HAP-1 (cell line): ENCODE measurements at regions not wholly inside any gene's neighbourhood (a gene's known extent, or its start where the extent isn't known, plus 50 kb on each side); places are given as distances from the start of the nearest gene placed in this dataset.

Experiments used
- DNase-seq, 2 experiments: peaks; one replicate each; pipeline ENCODE4 v3.0.0-alpha.2; 2016 to 2020; ENCODE audit warnings: low spot score in 2 of 2
- H3K27me3 ChIP-seq: fragments of 250-450 bp; sonication (Bioruptor Pico); 2 replicates; pipeline ENCODE4 v1.5.1; 2020; ENCODE audit warnings: low read depth, mild to moderate bottlenecking, moderate library complexity
- H3K36me3 ChIP-seq: fragments of 250-450 bp; sonication (Bioruptor Pico); replicated peaks from 2 replicates; pipeline ENCODE4 v1.5.1; 2020; ENCODE audit warnings: mild to moderate bottlenecking
- H3K4me1 ChIP-seq: fragments of 250-450 bp; sonication (Bioruptor Pico); 2 replicates; pipeline ENCODE4 v1.5.1; 2020; ENCODE audit warnings: mild to moderate bottlenecking
- H3K4me3 ChIP-seq: fragments of 250-450 bp; sonication (Bioruptor Pico); 2 replicates; pipeline ENCODE4 v1.5.1; 2020; ENCODE audit warnings: mild to moderate bottlenecking, moderate library complexity
- H3K9me3 ChIP-seq: fragments of 250-450 bp; sonication (Bioruptor Pico); 2 replicates; pipeline ENCODE4 v1.5.1; 2020; ENCODE audit warnings: mild to moderate bottlenecking, moderate library complexity
- in situ Hi-C: fragments of 300-500 bp; cut with MboI; formaldehyde crosslinking; loops from 3 replicates; pipeline ENCODE4 v1.14.3; 2020; ENCODE audit warnings: low sequenced_read_pairs, inconsistent platforms, mixed read lengths

DNA sequence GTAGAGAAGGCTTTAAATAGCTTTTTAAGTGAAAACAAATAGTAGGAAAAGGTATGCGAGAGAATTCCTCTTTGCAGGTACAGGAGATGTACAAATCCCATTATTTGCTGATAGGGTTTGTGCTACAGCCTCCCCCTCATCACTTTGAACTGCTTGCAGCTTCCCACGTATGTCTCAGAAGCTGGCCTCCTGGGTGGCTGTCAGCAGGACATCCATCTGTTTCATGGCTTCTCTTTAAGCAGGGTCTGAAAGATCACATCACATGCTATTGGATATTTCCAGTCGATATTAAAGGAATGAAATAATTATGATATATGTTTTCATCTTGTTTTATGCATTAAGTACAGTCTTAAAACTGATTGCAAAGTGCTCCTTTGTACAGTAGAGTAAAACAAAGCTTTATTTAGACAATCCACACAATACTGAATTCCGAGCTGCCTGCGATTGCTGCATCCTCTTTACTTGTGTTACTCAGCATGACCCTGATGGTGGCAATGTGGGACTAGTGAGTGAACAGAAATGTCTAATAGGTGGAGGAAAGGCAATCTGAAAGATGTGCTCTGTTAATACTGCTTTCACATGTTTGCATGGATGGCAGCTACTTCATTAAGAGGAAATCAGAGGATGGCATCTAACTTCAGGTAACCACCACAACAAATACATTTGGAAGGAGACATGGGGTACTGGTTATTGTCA is 930.6 kb upstream of the SEMA6D start:
- Histone ChIP-seq H3K9me3 (no peaks in the 10 kb centered on the region; the same call in 1 of the 2 replicates), H3K4me1 (no peaks in the 10 kb centered on the region), H3K27me3 (no peaks in the 10 kb centered on the region), H3K36me3 (no peaks in the 10 kb centered on the region), H3K4me3 (no peak overlapping the region)
- in situ Hi-C loops = no loop called here
- DNase-seq = no peak

GRCh38 chr15:46795685-46796084 is 921.6 kb upstream of the SEMA6D start:
- in situ Hi-C loops = no loop called here
- no peaks in the 10 kb centered on the region for H3K27me3 ChIP-seq
- no peak overlapping the region for H3K4me3 ChIP-seq
- H3K4me1 ChIP-seq = no peaks in the 10 kb centered on the region
- peaks cover 2% of the 10 kb centered on the region; the same call in 1 of the 2 replicates for H3K9me3 ChIP-seq
- DNase-seq = no peak
- H3K36me3 ChIP-seq = no peaks in the 10 kb centered on the region

GRCh38 chr15:46808834-46809233 is 908.5 kb upstream of the SEMA6D start:
- in situ Hi-C loops = no loop called here
- Histone ChIP-seq H3K9me3 (no peaks in the 10 kb centered on the region), H3K36me3 (no peaks in the 10 kb centered on the region), H3K27me3 (no peaks in the 10 kb centered on the region), H3K4me3 (no peak overlapping the region), H3K4me1 (no peaks in the 10 kb centered on the region)
- no peak for DNase-seq

- no peaks in the 10 kb centered on the region for H3K36me3 ChIP-seq
- in situ Hi-C loops = no loop called here
- no peaks in the 10 kb centered on the region for H3K27me3 ChIP-seq
- H3K9me3 ChIP-seq = no peaks in the 10 kb centered on the region
- no peak for DNase-seq
- H3K4me1 ChIP-seq = no peaks in the 10 kb centered on the region
- H3K4me3 ChIP-seq = no peak overlapping the region
Measured at GRCh38 chr15:46815240-46815639, 902.1 kb upstream of the SEMA6D start.

DNA sequence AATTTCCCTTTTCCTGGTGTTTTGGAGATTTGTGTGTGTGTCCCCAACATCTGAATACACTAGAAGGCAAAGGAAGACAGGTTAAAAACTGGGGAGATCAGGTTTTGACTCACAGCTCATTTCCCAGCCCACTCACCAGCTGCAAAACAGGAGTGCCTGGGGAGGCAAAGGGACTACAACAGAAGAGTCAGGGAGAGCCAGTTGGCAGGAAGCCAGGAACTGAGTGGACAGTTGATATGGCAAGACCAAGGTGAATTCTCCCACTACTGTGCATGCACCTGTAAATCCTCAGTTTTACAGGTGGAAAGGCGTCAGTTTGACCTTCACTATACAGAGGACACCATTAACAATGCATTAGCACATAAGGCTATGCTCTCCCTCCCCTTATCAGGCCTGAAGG is 901.5 kb upstream of the SEMA6D start:
- Histone ChIP-seq H3K4me3 (no peak overlapping the region), H3K4me1 (no peaks in the 10 kb centered on the region), H3K9me3 (no peaks in the 10 kb centered on the region), H3K36me3 (no peaks in the 10 kb centered on the region), H3K27me3 (no peaks in the 10 kb centered on the region)
- in situ Hi-C loops = no loop called here
- DNase-seq = no peak

GRCh38 chr15:46848704-46849103 is 868.6 kb upstream of the SEMA6D start:
- H3K4me1 ChIP-seq = no peaks in the 10 kb centered on the region
- no peaks in the 10 kb centered on the region for H3K27me3 ChIP-seq
- H3K4me3 ChIP-seq = no peak overlapping the region
- H3K9me3 ChIP-seq = no peaks in the 10 kb centered on the region; the same call in 1 of the 2 replicates
- in situ Hi-C loops = no loop called here
- no peak for DNase-seq
- H3K36me3 ChIP-seq = no peaks in the 10 kb centered on the region

DNA sequence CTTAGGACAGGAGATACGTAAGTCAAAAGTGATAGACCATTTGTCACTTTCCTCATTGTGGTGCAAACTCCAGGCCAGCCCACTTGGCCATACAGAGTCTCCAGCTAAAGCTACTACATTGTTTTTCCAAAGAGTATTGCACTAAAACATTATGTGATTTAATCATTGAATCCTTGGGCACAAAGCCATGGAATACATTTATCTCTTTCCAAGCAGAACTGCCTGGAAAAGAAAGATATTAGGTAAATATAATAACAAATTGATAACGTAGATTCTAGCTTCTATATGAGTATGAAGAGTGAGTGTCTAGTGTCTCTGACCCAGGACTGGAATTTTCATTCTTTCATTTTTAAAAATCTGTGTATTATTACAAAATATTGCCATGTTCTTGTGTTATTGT is 863.7 kb upstream of the SEMA6D start:
- H3K4me3 ChIP-seq = no peak overlapping the region
- 0 out of 2 replicates have a peak, but pooled peaks cover 2% of the 10 kb centered on the region for H3K9me3 ChIP-seq
- no peaks in the 10 kb centered on the region for H3K27me3 ChIP-seq
- H3K4me1 ChIP-seq = no peaks in the 10 kb centered on the region
- in situ Hi-C loops = no loop called here
- DNase-seq = no peak
- H3K36me3 ChIP-seq = no peaks in the 10 kb centered on the region

GRCh38 chr15:46854564-46854963 is 862.7 kb upstream of the SEMA6D start:
- no peak for DNase-seq
- 0 out of 2 replicates have a peak, but pooled peaks cover 2% of the 10 kb centered on the region for H3K9me3 ChIP-seq
- no peaks in the 10 kb centered on the region for H3K27me3 ChIP-seq
- no peaks in the 10 kb centered on the region for H3K36me3 ChIP-seq
- H3K4me1 ChIP-seq = no peaks in the 10 kb centered on the region
- H3K4me3 ChIP-seq = no peak overlapping the region
- in situ Hi-C loops = no loop called here

- Histone ChIP-seq H3K4me3 (no peak overlapping the region), H3K4me1 (no peaks in the 10 kb centered on the region), H3K36me3 (no peaks in the 10 kb centered on the region), H3K27me3 (no peaks in the 10 kb centered on the region), H3K9me3 (0 out of 2 replicates have a peak, but pooled peaks cover 2% of the 10 kb centered on the region)
- in situ Hi-C loops = no loop called here
- no peak for DNase-seq
Measured at GRCh38 chr15:46855388-46855787, 861.9 kb upstream of the SEMA6D start.

DNA sequence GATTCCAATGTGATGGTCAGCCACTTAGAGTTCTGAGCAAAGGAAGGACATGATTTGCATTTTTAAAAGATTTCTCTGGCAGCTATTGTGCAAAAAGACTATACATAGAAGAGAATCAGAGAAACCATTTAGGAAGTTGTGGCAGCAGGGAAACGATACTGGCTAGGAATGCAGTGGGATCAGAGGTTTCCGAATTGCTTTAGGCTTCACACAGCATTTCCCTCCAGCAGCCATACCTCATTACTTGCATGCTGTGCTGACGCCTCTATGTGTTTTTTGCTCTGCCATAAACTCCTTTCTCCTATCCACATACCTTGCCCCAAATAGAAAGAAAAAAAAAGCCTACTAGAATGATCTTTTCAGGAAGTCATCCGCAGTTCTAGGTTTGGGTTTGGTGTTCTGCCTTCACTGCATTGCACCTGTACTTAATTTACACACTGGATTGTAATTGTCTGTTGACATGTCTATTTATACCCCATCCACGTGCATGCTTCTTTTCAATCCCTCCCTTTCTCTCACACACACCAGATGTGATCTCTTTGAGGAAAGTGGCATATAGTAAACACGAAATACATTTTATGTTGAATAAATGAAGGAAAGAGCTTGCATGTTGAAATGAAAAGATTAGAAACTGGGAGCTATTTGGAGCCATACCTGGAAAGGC is 860.3 kb upstream of the SEMA6D start:
- Histone ChIP-seq H3K4me3 (no peak overlapping the region), H3K4me1 (no peaks in the 10 kb centered on the region), H3K9me3 (0 out of 2 replicates have a peak, but pooled peaks cover 2% of the 10 kb centered on the region), H3K36me3 (no peaks in the 10 kb centered on the region), H3K27me3 (no peaks in the 10 kb centered on the region)
- DNase-seq = no peak
- in situ Hi-C loops = no loop called here

DNA sequence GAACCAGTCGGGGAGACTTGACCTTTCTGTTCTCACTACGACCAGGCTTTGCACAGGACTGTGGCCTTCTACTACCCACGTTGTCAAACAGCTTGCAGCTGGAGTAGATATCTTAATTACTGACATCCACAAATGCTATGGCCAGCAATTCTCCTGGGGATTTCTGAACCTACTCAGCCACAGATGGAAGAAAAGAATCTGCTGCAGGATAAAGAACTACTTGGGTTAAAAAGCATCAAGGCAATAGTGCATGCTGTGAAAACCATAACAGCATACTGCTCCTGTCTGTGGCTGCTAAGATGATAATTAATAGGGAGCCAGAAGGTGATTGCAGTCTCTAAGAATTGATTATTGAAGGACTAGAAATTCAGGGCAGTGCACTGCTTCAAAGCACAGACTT is 859.2 kb upstream of the SEMA6D start:
- DNase-seq = no peak
- no peaks in the 10 kb centered on the region for H3K36me3 ChIP-seq
- in situ Hi-C loops = no loop called here

GRCh38 chr15:46861796-46862195 is 855.5 kb upstream of the SEMA6D start:
- Histone ChIP-seq H3K4me1 (no peaks in the 10 kb centered on the region), H3K4me3 (no peak overlapping the region), H3K27me3 (no peaks in the 10 kb centered on the region), H3K9me3 (no peaks in the 10 kb centered on the region), H3K36me3 (no peaks in the 10 kb centered on the region)
- in situ Hi-C loops = no loop called here
- no peak for DNase-seq

More for the DNA sequence above, 859.2 kb upstream of the SEMA6D start:
- Histone ChIP-seq H3K9me3 (0 out of 2 replicates have a peak, but pooled peaks cover 2% of the 10 kb centered on the region), H3K27me3 (no peaks in the 10 kb centered on the region), H3K4me1 (no peaks in the 10 kb centered on the region), H3K4me3 (no peak overlapping the region)

GRCh38 chr15:46865155-46865554 is 852.1 kb upstream of the SEMA6D start:
- H3K36me3 ChIP-seq = no peaks in the 10 kb centered on the region
- H3K4me3 ChIP-seq = no peak overlapping the region
- in situ Hi-C loops = no loop called here
- no peaks in the 10 kb centered on the region for H3K4me1 ChIP-seq
- no peaks in the 10 kb centered on the region for H3K27me3 ChIP-seq
- no peaks in the 10 kb centered on the region for H3K9me3 ChIP-seq
- DNase-seq = no peak

DNA sequence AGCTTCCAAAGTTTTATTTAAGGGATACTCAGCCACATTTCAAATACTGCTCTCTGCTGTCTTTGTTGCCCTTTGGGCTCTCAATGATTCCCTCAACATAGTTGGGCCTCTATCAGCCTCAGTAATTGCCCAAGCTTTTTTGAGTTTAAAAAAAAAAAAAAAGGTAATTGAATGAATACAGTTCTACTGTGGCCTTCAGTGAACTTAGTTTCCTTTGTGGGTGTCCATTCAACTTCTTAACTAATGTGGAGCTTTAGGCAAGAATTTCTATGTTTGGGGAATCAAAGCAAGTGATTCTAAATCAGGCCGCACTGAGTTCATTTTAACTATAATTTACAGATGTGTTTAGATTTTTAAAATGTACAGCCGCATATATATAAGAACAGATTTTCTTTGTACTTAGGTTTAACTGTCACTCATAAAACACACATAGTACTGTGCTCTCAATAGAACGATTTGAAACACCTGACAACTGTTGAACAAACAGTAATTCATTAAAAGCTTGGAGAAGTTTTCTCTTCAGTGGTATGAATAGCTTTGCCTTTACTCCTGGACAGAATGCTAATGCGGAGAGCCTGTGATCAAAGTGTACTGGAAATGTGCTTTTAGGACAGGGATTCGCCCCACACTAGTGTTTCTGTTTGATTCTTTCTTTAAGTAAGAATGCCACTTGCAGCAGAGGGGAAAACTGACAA is 844.9 kb upstream of the SEMA6D start:
- H3K4me1 ChIP-seq = no peaks in the 10 kb centered on the region
- no peaks in the 10 kb centered on the region for H3K9me3 ChIP-seq
- DNase-seq = no peak
- in situ Hi-C loops = no loop called here
- no peaks in the 10 kb centered on the region for H3K36me3 ChIP-seq
- no peak overlapping the region for H3K4me3 ChIP-seq
- no peaks in the 10 kb centered on the region for H3K27me3 ChIP-seq
